Kidney (tissue), 13 donors: ENCODE measurements at regions not wholly inside any gene's neighbourhood (a gene's known extent, or its start where the extent isn't known, plus 50 kb on each side); places are given as distances from the start of the nearest gene placed in this dataset.
"Not testable (repeated sequence)": the region's sequence is repeated elsewhere in the genome, so short reads cannot be mapped to it uniquely, and the experiment has no call there.

Experiments
- DNase-seq, 5 donors: peaks; one replicate each; pipeline ENCODE4 v3.0.0-alpha.2; 2013 to 2020
- FAIRE-seq: peaks from 2 replicates; lab custom pipeline; 2012; peaks lifted over from hg19 to GRCh38; lab: Jason Lieb, UNC
- H3K27ac ChIP-seq, 2 donors: one replicate each; pipeline ENCODE4 v1.7.0; 2013; ENCODE audit warnings: low read depth in 2 of 2, low read length in 2 of 2, inconsistent platforms in 1 of 2
- H3K27me3 ChIP-seq: one replicate; pipeline ENCODE4 v1.7.1; 2013; ENCODE audit warnings: low read length, inconsistent platforms; ENCODE audit not compliant: control insufficient read depth, insufficient read depth
- H3K36me3 ChIP-seq, 3 donors: one replicate each; pipeline versions ENCODE4 v1.7.0 to v1.7.1; 2013; ENCODE audit warnings: low read length in 3 of 3, control low read depth in 1 of 3, inconsistent platforms in 1 of 3; ENCODE audit not compliant: insufficient read depth in 3 of 3, control insufficient read depth in 2 of 3
- H3K4me1 ChIP-seq, 3 donors: one replicate each; pipeline versions ENCODE4 v1.7.0 to v1.7.1; 2013; ENCODE audit warnings: low read length in 3 of 3, inconsistent platforms in 1 of 3, low read depth in 1 of 3; ENCODE audit not compliant: control insufficient read depth in 2 of 3, insufficient read depth in 2 of 3
- H3K4me3 ChIP-seq, 3 donors: one replicate each; pipeline versions ENCODE4 v1.7.0 to v1.8.1; 2013; ENCODE audit warnings: low read length in 3 of 3, control low read depth in 1 of 3, inconsistent platforms in 1 of 3
- H3K9ac ChIP-seq, 3 donors: one replicate each; pipeline versions ENCODE4 v1.7.0 to v1.7.1; 2013; ENCODE audit warnings: low read length in 3 of 3, control low read depth in 1 of 3, inconsistent platforms in 1 of 3
- H3K9me3 ChIP-seq, 3 donors: one replicate each; pipeline versions ENCODE4 v1.7.0 to v1.7.1; 2013; ENCODE audit warnings: low read length in 3 of 3, control low read depth in 1 of 3, inconsistent platforms in 1 of 3; ENCODE audit not compliant: control insufficient read depth in 2 of 3, insufficient read depth in 1 of 3
- intact Hi-C: fragments of 100-400 bp; cut with DNase I; formaldehyde crosslinking; loops from one replicate; pipeline ENCODE4 v1.11.1; 2022
- TF ChIP-seq, protein P1 (sequence below): IDR thresholded peaks from 3 replicates; pipeline ENCODE4 v1.5.1; 2012; ENCODE audit warnings: mild to moderate bottlenecking, moderate library complexity, borderline replicate concordance; ENCODE audit not compliant: insufficient read depth; ENCODE audit errors: extremely low read depth
- donor health status: control.
- donor health status: control.
- donor health status: control.
- donor health status: control.
- donor health status: control.
- donor health status: DM: yes; HTN: yes; CAD: no.
- donor health status: Normal renal cell carcinoma (clear cell type).

DNA sequence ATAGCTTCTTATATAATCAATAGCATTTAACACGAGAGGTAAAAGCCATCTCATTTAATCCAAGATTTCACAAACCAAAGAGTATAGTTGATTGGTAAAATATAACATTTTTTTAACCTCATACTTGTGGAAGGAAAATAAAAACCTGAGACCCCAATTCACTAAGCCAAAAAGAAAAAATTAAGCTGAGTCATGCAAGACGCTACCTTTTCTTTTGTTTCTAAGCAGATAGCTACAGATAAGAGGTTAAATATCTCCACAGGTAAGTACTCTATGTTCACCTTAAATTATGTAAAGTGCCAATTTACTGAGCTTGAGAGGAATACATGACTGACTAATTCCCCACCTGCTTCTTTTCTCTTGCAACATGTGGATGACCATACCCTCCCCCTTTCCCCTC lies 656.4 kb downstream of the MECOM start:
- no peak overlapping the region for H3K4me3 ChIP-seq

GRCh38 chr3:169006398-169006797 lies 657.1 kb downstream of the MECOM start:
- H3K36me3 ChIP-seq, intact Hi-C loops, H3K27me3 ChIP-seq, H3K9ac ChIP-seq, H3K9me3 ChIP-seq, DNase-seq, H3K27ac ChIP-seq, FAIRE-seq, H3K4me3 ChIP-seq, H3K4me1 ChIP-seq: not testable (repeated sequence)

More for the DNA sequence above, 656.4 kb downstream of the MECOM start:
- Histone ChIP-seq H3K9ac (no peak overlapping the region), H3K36me3 (no peaks in the 10 kb centered on the region), H3K9me3 (no peaks in the 10 kb centered on the region), H3K4me1 (no peaks in the 10 kb centered on the region), H3K27me3 (no peaks in the 10 kb centered on the region), H3K27ac (no peak overlapping the region)
- DNase-seq (no peak), FAIRE-seq (no peak)
- intact Hi-C loops: no loop called here
- TF ChIP-seq, protein P1, sequence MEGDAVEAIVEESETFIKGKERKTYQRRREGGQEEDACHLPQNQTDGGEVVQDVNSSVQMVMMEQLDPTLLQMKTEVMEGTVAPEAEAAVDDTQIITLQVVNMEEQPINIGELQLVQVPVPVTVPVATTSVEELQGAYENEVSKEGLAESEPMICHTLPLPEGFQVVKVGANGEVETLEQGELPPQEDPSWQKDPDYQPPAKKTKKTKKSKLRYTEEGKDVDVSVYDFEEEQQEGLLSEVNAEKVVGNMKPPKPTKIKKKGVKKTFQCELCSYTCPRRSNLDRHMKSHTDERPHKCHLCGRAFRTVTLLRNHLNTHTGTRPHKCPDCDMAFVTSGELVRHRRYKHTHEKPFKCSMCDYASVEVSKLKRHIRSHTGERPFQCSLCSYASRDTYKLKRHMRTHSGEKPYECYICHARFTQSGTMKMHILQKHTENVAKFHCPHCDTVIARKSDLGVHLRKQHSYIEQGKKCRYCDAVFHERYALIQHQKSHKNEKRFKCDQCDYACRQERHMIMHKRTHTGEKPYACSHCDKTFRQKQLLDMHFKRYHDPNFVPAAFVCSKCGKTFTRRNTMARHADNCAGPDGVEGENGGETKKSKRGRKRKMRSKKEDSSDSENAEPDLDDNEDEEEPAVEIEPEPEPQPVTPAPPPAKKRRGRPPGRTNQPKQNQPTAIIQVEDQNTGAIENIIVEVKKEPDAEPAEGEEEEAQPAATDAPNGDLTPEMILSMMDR: no peak

DNA sequence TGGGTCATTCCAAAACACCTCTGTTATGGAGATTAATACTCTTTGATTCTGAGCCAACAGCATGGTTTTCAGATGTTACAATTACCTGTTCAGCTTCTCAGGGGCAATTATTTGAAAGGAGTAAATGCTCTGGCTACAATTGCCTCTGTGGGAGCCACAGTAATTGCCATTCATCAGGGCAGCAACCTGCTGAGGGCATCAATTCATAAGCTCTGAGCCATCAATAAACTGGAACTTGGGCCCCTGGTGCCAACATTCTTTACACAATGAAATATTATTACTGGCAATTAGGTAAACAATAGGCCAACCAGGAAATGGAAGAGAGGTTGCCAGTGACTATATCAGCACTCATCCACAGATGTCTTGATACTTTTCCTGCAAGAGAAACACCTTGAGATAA lies 660.8 kb downstream of the MECOM start:
- TF ChIP-seq, protein P1: no peak
- no peaks in the 10 kb centered on the region for H3K4me1 ChIP-seq
- H3K9me3 ChIP-seq: no peaks in the 10 kb centered on the region
- intact Hi-C loops: no loop called here
- H3K9ac ChIP-seq: no peak overlapping the region
- no peak overlapping the region for H3K4me3 ChIP-seq
- FAIRE-seq (no peak), DNase-seq (no peak)
- H3K36me3 ChIP-seq: no peaks in the 10 kb centered on the region
- no peaks in the 10 kb centered on the region for H3K27me3 ChIP-seq
- H3K27ac ChIP-seq: no peak overlapping the region

DNA sequence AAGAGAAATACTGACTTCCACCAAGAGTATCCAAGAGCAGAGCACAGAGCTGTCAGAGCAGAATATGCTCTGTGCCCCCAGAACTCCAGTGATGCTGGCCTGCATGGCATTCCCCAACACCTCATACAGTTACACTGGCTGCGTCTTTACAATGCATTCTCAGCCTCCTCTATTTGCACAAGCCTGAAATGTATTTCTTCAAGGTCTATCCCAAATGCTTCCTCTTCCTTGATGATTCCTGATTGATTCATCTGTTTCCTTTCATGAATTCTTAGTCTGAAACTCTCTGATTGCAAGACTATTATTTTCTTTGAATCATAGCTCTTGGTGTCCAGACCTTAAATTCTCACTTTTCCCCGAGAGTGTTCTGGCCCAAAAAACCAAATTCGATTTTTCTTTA lies 664.7 kb downstream of the MECOM start:
- Histone ChIP-seq H3K27ac (no peak overlapping the region), H3K9ac (no peak overlapping the region), H3K27me3 (no peaks in the 10 kb centered on the region), H3K4me1 (no peaks in the 10 kb centered on the region), H3K4me3 (no peak overlapping the region), H3K9me3 (no peaks in the 10 kb centered on the region), H3K36me3 (no peaks in the 10 kb centered on the region)
- FAIRE-seq (no peak), DNase-seq (no peak)
- TF ChIP-seq, protein P1: no peak
- intact Hi-C loops: no loop called here
